HEK293 (cell line): ENCODE measurements at regions not wholly inside any gene's neighbourhood (a gene's known extent, or its start where the extent isn't known, plus 50 kb on each side); places are given as distances from the start of the nearest gene placed in this dataset.

Experiments
- CTCF ChIA-PET: fragments of 350-600 bp; formaldehyde crosslinking; extraction: SDS; loops from one replicate; lab custom pipeline; 2021; ENCODE audit warnings: antibody characterized with exemption; lab: Yijun Ruan, JAX
- POLR2A ChIA-PET: fragments of 300-600 bp; formaldehyde crosslinking; extraction: SDS; loops from one replicate; lab custom pipeline; 2020; ENCODE audit warnings: antibody characterized with exemption, inconsistent platforms; lab: Yijun Ruan, JAX
- H3K27ac ChIP-seq: fragments of 200-500 bp; sonication (Bioruptor generic); 2 replicates; pipeline ENCODE4 v1.5.1; 2014; ENCODE audit warnings: low read depth, low read length, control low read depth, inconsistent platforms; ENCODE audit errors: extremely low read depth
- H3K36me3 ChIP-seq, 2 experiments: fragments of 200-500 bp in 1 of 2; sonication (Bioruptor generic) in 1 of 2; 1 replicate in 1 of 2; 2 replicates in 1 of 2; pipeline ENCODE4 v1.5.1; 2014 to 2017; ENCODE audit warnings: inconsistent platforms in 2 of 2, low read length in 2 of 2; ENCODE audit not compliant: control insufficient read depth in 2 of 2, insufficient read depth in 1 of 2
- H3K4me1 ChIP-seq: fragments of 200-500 bp; sonication (Bioruptor generic); 2 replicates; pipeline ENCODE4 v1.5.1; 2014; ENCODE audit warnings: mild to moderate bottlenecking, low read length, inconsistent platforms; ENCODE audit not compliant: control insufficient read depth, insufficient read depth
- H3K4me3 ChIP-seq: 2 replicates; pipeline ENCODE4 v1.5.1; 2011; ENCODE audit warnings: low read depth, mild to moderate bottlenecking, control low read depth, low read length, moderate library complexity
- H3K9me3 ChIP-seq: fragments of 200-500 bp; sonication (Bioruptor generic); 2 replicates; pipeline ENCODE4 v1.5.1; 2014; ENCODE audit warnings: low read depth, low read length, inconsistent platforms; ENCODE audit not compliant: control insufficient read depth, insufficient read depth
- GLI4 ChIP-seq: fragments of 450-650 bp; formaldehyde crosslinking; IDR thresholded peaks from 2 replicates; pipeline ENCODE4 v1.5.1; 2016; ENCODE audit warnings: missing biosample characterization, missing genetic modification characterization
- REPIN1 ChIP-seq: fragments of 450-650 bp; formaldehyde crosslinking; IDR thresholded peaks from 2 replicates; pipeline ENCODE4 v1.5.1; 2017; ENCODE audit warnings: missing biosample characterization, missing genetic modification characterization, low read depth
- YY1 ChIP-seq: fragments of 450-650 bp; formaldehyde crosslinking; IDR thresholded peaks from 2 replicates; pipeline ENCODE4 v1.5.1; 2018; ENCODE audit warnings: missing biosample characterization, missing genetic modification characterization
- ZBTB1 ChIP-seq: fragments of 450-650 bp; formaldehyde crosslinking; IDR thresholded peaks from 2 replicates; pipeline ENCODE4 v1.5.1; 2016; ENCODE audit warnings: missing biosample characterization, missing genetic modification characterization
- ZBTB7A ChIP-seq: fragments of 450-650 bp; formaldehyde crosslinking; IDR thresholded peaks from 2 replicates; pipeline ENCODE4 v1.5.1; 2016; ENCODE audit warnings: low read depth, missing biosample characterization, missing genetic modification characterization
- ZFP3 ChIP-seq: fragments of 450-650 bp; formaldehyde crosslinking; IDR thresholded peaks from 2 replicates; pipeline ENCODE4 v1.5.1; 2016; ENCODE audit warnings: low read depth, missing biosample characterization, missing genetic modification characterization
- ZNF112 ChIP-seq: fragments of 450-650 bp; formaldehyde crosslinking; IDR thresholded peaks from 2 replicates; pipeline ENCODE4 v1.5.0; 2017; ENCODE audit warnings: missing biosample characterization, missing genetic modification characterization
- ZNF155 ChIP-seq: fragments of 450-650 bp; formaldehyde crosslinking; IDR thresholded peaks from 2 replicates; pipeline ENCODE4 v1.5.1; 2016; ENCODE audit warnings: missing biosample characterization, missing genetic modification characterization
- ZNF157 ChIP-seq: fragments of 450-650 bp; formaldehyde crosslinking; IDR thresholded peaks from 2 replicates; pipeline ENCODE4 v1.5.1; 2016; ENCODE audit warnings: missing biosample characterization, missing genetic modification characterization
- ZNF24 ChIP-seq: fragments of 450-650 bp; formaldehyde crosslinking; IDR thresholded peaks from 2 replicates; pipeline ENCODE4 v1.5.1; 2016; ENCODE audit warnings: missing biosample characterization, missing genetic modification characterization
- ZNF266 ChIP-seq: fragments of 450-650 bp; formaldehyde crosslinking; IDR thresholded peaks from 2 replicates; pipeline ENCODE4 v1.5.1; 2016; ENCODE audit warnings: missing biosample characterization, missing genetic modification characterization, low read depth
- ZNF341 ChIP-seq: fragments of 450-650 bp; formaldehyde crosslinking; IDR thresholded peaks from 2 replicates; pipeline ENCODE4; 2016; ENCODE audit warnings: low read depth, missing biosample characterization, missing genetic modification characterization
- ZNF510 ChIP-seq: fragments of 450-650 bp; formaldehyde crosslinking; IDR thresholded peaks from 2 replicates; pipeline ENCODE4 v1.5.1; 2018; ENCODE audit warnings: mild to moderate bottlenecking, missing genetic modification characterization, missing biosample characterization; ENCODE audit not compliant: insufficient replicate concordance
- ZNF518A ChIP-seq: fragments of 450-650 bp; formaldehyde crosslinking; conservative IDR thresholded peaks from 2 replicates; pipeline ENCODE4 v1.5.1; 2016; ENCODE audit warnings: low read depth, missing biosample characterization, missing genetic modification characterization
- ZNF548 ChIP-seq: fragments of 450-650 bp; formaldehyde crosslinking; IDR thresholded peaks from 2 replicates; pipeline ENCODE4 v1.5.1; 2016; ENCODE audit warnings: missing biosample characterization, missing genetic modification characterization
- ZNF654 ChIP-seq: fragments of 450-650 bp; formaldehyde crosslinking; IDR thresholded peaks from 2 replicates; pipeline ENCODE4 v1.5.1; 2016; ENCODE audit warnings: low read depth, missing biosample characterization, missing genetic modification characterization
- ZNF658 ChIP-seq: fragments of 450-650 bp; formaldehyde crosslinking; IDR thresholded peaks from 2 replicates; pipeline ENCODE4; 2016; ENCODE audit warnings: missing biosample characterization, missing genetic modification characterization
- ZNF704 ChIP-seq: fragments of 450-650 bp; formaldehyde crosslinking; IDR thresholded peaks from 2 replicates; pipeline ENCODE4 v1.5.1; 2016; ENCODE audit warnings: missing biosample characterization, missing genetic modification characterization

GRCh38 chr13:112255550-112256120, 120.5 kb upstream of the SPACA7 start:
- TF ChIP-seq ZNF155, result no peak
- TF ChIP-seq ZBTB1 (tag by site-specific recombination), result no peak
- no peak for TF ChIP-seq ZFP3 (tag by site-specific recombination)
- TF ChIP-seq ZNF654 (tag by site-specific recombination), result no peak
- TF ChIP-seq GLI4 (tag by site-specific recombination), result no peak
- TF ChIP-seq ZNF24 (tag by site-specific recombination), result no peak
- TF ChIP-seq ZNF266, result no peak
- no peak for TF ChIP-seq ZNF704
- no peak for TF ChIP-seq ZNF112 (tag by site-specific recombination)
- TF ChIP-seq ZBTB7A (tag by site-specific recombination), result no peak
- TF ChIP-seq REPIN1 (tag by site-specific recombination), result no peak
- no peak for TF ChIP-seq ZNF658 (tag by site-specific recombination)
- TF ChIP-seq ZNF548 (tag by site-specific recombination), result no peak
- TF ChIP-seq ZNF510 (tag by site-specific recombination), result no peak
- TF ChIP-seq ZNF518A (tag by site-specific recombination), result no peak
- TF ChIP-seq ZNF157 (tag by site-specific recombination), result no peak
- no peak for TF ChIP-seq ZNF341 (tag by site-specific recombination)
- no peaks in the 10 kb centered on the region for H3K4me1 ChIP-seq
- no peaks in the 10 kb centered on the region for H3K36me3 ChIP-seq
- H3K9me3 ChIP-seq, result no peaks in the 10 kb centered on the region
- POLR2A ChIA-PET, result no interaction called here
- CTCF ChIA-PET, result no interaction called here
- no peak overlapping the region for H3K4me3 ChIP-seq
- no peak overlapping the region for H3K27ac ChIP-seq

- no peaks in the 10 kb centered on the region for H3K9me3 ChIP-seq
- no peaks in the 10 kb centered on the region for H3K36me3 ChIP-seq
- TF ChIP-seq YY1 (tag by site-specific recombination), result no peak
- POLR2A ChIA-PET, result no interaction called here
- no peak overlapping the region for H3K4me3 ChIP-seq
- H3K27ac ChIP-seq, result no peak overlapping the region
- H3K4me1 ChIP-seq, result no peaks in the 10 kb centered on the region
- CTCF ChIA-PET, result no interaction called here
Measured at GRCh38 chr13:112256716-112257494, 119.2 kb upstream of the SPACA7 start.
